HEK293T (cell line): ENCODE measurements at regions not wholly inside any gene's neighbourhood (a gene's known extent, or its start where the extent isn't known, plus 50 kb on each side); places are given as distances from the start of the nearest gene placed in this dataset.

Source experiments
- SP1 ChIP-seq: fragments of 450-650 bp; IDR thresholded peaks from 2 replicates; pipeline ENCODE4 v1.6.1; 2017
- SUZ12 ChIP-seq: fragments of 450-650 bp; IDR thresholded peaks from 2 replicates; pipeline ENCODE4 v1.6.1; 2016; ENCODE audit warnings: mild to moderate bottlenecking
- TARDBP ChIP-seq: fragments of 450-650 bp; IDR thresholded peaks from 2 replicates; pipeline ENCODE4 v1.6.1; 2016

DNA sequence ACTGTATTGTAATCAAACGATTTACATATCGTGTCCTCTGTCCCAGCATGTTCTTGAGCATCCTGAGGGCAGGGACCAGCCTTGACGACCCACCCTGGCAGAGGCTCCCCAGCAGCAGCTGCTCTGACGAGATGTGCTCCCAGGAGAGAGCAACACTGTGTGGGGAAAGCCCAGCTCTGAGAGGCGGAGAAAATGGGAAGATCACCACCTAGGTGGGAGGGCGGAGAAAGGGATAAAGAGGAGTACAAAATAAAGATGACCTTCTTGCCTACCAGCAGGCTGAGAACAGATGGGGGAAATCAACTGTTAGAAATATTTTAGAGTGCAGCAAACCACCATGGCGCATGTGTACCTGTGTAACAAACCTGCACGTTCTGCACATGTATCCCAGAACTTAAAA lies 71.5 kb upstream of the CAPRIN2 start:
- no peak for TF ChIP-seq SP1
- no peak for TF ChIP-seq SUZ12
- no peak for TF ChIP-seq TARDBP
